A549 (cell line): ENCODE measurements at regions not wholly inside any gene's neighbourhood (a gene's known extent, or its start where the extent isn't known, plus 50 kb on each side); places are given as distances from the start of the nearest gene placed in this dataset.

ENCODE experiments used
- CEBPB ChIP-seq, 2 experiments: fragments of >200 bp in 1 of 2; sonication (Bioruptor Twin) in 1 of 2; formaldehyde crosslinking in 1 of 2; IDR thresholded peaks; 2 replicates each; pipeline ENCODE4 v1.6.1; 2012 to 2016
- CTCF ChIP-seq: fragments of >200 bp; sonication (Bioruptor Twin); formaldehyde crosslinking; IDR thresholded peaks from 3 replicates; pipeline ENCODE4 v1.5.1; 2016
- EHMT2 ChIP-seq: fragments of 200-600 bp; sonication (generic); IDR thresholded peaks from 2 replicates; pipeline ENCODE4 v1.6.1; 2016; ENCODE audit warnings: antibody characterized with exemption, low read depth, mild to moderate bottlenecking, moderate library complexity
- ELK1 ChIP-seq: fragments of 150-350 bp; IDR thresholded peaks from 2 replicates; pipeline ENCODE4 v1.6.1; 2014; ENCODE audit warnings: low read depth, mild to moderate bottlenecking, low read length
- EP300 ChIP-seq, 2 experiments: fragments of >200 bp; sonication (Bioruptor Twin); formaldehyde crosslinking; IDR thresholded peaks; 2 replicates in 1 of 2; 3 replicates in 1 of 2; pipeline ENCODE4 v1.6.1; 2016 to 2017
- JUN ChIP-seq, 2 experiments: fragments of >200 bp; sonication (Bioruptor Twin); formaldehyde crosslinking; IDR thresholded peaks; 2 replicates in 1 of 2; 3 replicates in 1 of 2; pipeline ENCODE4 v1.6.1; 2016 to 2017
- KDM5A ChIP-seq: fragments of 200-600 bp; sonication (generic); IDR thresholded peaks from 2 replicates; pipeline ENCODE4 v1.6.1; 2016; ENCODE audit warnings: antibody characterized with exemption, mild to moderate bottlenecking
- NFE2L2 ChIP-seq: fragments of 150-350 bp; conservative IDR thresholded peaks from 2 replicates; pipeline ENCODE4 v1.6.1; 2014; ENCODE audit warnings: low read length
- PBX3 ChIP-seq: IDR thresholded peaks from 2 replicates; pipeline ENCODE4 v1.6.1; 2012
- POLR2A ChIP-seq: IDR thresholded peaks from 2 replicates; pipeline ENCODE4 v1.6.1; 2012; ENCODE audit warnings: mild to moderate bottlenecking, low read length
- REST ChIP-seq: fragments of 200-600 bp; sonication (generic); IDR thresholded peaks from 2 replicates; pipeline ENCODE4 v1.6.1; 2016; ENCODE audit warnings: antibody characterized with exemption, mild to moderate bottlenecking, moderate library complexity
- RFX5 ChIP-seq: fragments of 450-650 bp; IDR thresholded peaks from 2 replicates; pipeline ENCODE4 v1.7.1; 2014; ENCODE audit warnings: antibody characterized with exemption, mild to moderate bottlenecking, moderate library complexity

GRCh38 chr9:104206766-104207165 is 112.7 kb downstream of the SMC2 start:
- TF ChIP-seq POLR2A (no peak), KDM5A (no peak), RFX5 (no peak), CTCF (no peak), JUN (IDR thresholded peaks at IDR 0.05) (no peak), NFE2L2 (no peak), EP300 (IDR thresholded peaks at IDR 0.05) (no peak), REST (no peak), CEBPB (IDR thresholded peaks at IDR 0.05) (no peak), ELK1 (no peak), PBX3 (no peak), EHMT2 (no peak)
